ENCODE measurements at regions not wholly inside any gene's neighbourhood (a gene's known extent, or its start where the extent isn't known, plus 50 kb on each side); places are given as distances from the start of the nearest gene placed in this dataset.

GRCh38 chr12:4119157-4119761 is 154.3 kb upstream of the CCND2 start:
- TF ChIP-seq TCF12 (IDR thresholded peaks at IDR 0.05; ENCODE audit: low read depth) (no peak), YY1 (IDR thresholded peaks at IDR 0.05; ENCODE audit: low read depth) (no peak), USF1 (IDR thresholded peaks at IDR 0.05) (no peak), ZBTB7A (IDR thresholded peaks at IDR 0.05; ENCODE audit: low read depth) (no peak), TAF1 (IDR thresholded peaks at IDR 0.05; ENCODE audit: low read depth) (no peak), NFIC (IDR thresholded peaks at IDR 0.05) (no peak), FOXM1 (IDR thresholded peaks at IDR 0.05; ENCODE audit: borderline replicate concordance, low read depth) (no peak), CREB1 (IDR thresholded peaks at IDR 0.05; ENCODE audit: low read depth) (no peak), TEAD4 (IDR thresholded peaks at IDR 0.05) (no peak), RAD21 (IDR thresholded peaks at IDR 0.05; ENCODE audit: low read depth) (no peak), EGR1 (IDR thresholded peaks at IDR 0.05) (no peak), MAX (IDR thresholded peaks at IDR 0.05) (no peak), REST (IDR thresholded peaks at IDR 0.05; ENCODE audit: low read depth) (no peak), CEBPB (IDR thresholded peaks at IDR 0.05) (no peak), EP300 (IDR thresholded peaks at IDR 0.05; ENCODE audit: borderline replicate concordance) (no peak)

- TF ChIP-seq NFIC (IDR thresholded peaks at IDR 0.05) (no peak), MAX (IDR thresholded peaks at IDR 0.05) (no peak)
These were observed 154.9 kb upstream of the CCND2 start for GRCh38 chr12:4118601-4119156.

GRCh38 chr12:4118017-4118510 is 155.5 kb upstream of the CCND2 start:
- TF ChIP-seq USF1 (IDR thresholded peaks at IDR 0.05), result no peak
- TF ChIP-seq CREB1 (IDR thresholded peaks at IDR 0.05; ENCODE audit: low read depth), result no peak
- no peak for TF ChIP-seq CEBPB (IDR thresholded peaks at IDR 0.05)
- TF ChIP-seq MAX (IDR thresholded peaks at IDR 0.05), result no peak
- no peak for TF ChIP-seq YY1 (IDR thresholded peaks at IDR 0.05; ENCODE audit: low read depth)
- TF ChIP-seq REST (IDR thresholded peaks at IDR 0.05; ENCODE audit: low read depth), result no peak
- TF ChIP-seq TEAD4 (IDR thresholded peaks at IDR 0.05), result no peak
- no peak for TF ChIP-seq NFIC (IDR thresholded peaks at IDR 0.05)
- no peak for TF ChIP-seq TCF12 (IDR thresholded peaks at IDR 0.05; ENCODE audit: low read depth)
- no peak for TF ChIP-seq TAF1 (IDR thresholded peaks at IDR 0.05; ENCODE audit: low read depth)
- TF ChIP-seq ZBTB7A (IDR thresholded peaks at IDR 0.05; ENCODE audit: low read depth), result no peak
- no peak for TF ChIP-seq EP300 (IDR thresholded peaks at IDR 0.05; ENCODE audit: borderline replicate concordance)
- no peak for TF ChIP-seq EGR1 (IDR thresholded peaks at IDR 0.05)
- TF ChIP-seq FOXM1 (IDR thresholded peaks at IDR 0.05; ENCODE audit: borderline replicate concordance, low read depth), result no peak
- TF ChIP-seq RAD21 (IDR thresholded peaks at IDR 0.05; ENCODE audit: low read depth), result no peak

GRCh38 chr12:4117386-4118016 is 156.1 kb upstream of the CCND2 start:
- TF ChIP-seq YY1 (IDR thresholded peaks at IDR 0.05; ENCODE audit: low read depth) (no peak), CEBPB (IDR thresholded peaks at IDR 0.05) (no peak), EP300 (IDR thresholded peaks at IDR 0.05; ENCODE audit: borderline replicate concordance) (no peak), USF1 (IDR thresholded peaks at IDR 0.05) (no peak), TAF1 (IDR thresholded peaks at IDR 0.05; ENCODE audit: low read depth) (no peak), FOXM1 (IDR thresholded peaks at IDR 0.05; ENCODE audit: borderline replicate concordance, low read depth) (no peak), RAD21 (IDR thresholded peaks at IDR 0.05; ENCODE audit: low read depth) (no peak), REST (IDR thresholded peaks at IDR 0.05; ENCODE audit: low read depth) (no peak), MAX (IDR thresholded peaks at IDR 0.05) (no peak), CREB1 (IDR thresholded peaks at IDR 0.05; ENCODE audit: low read depth) (no peak), NFIC (IDR thresholded peaks at IDR 0.05) (no peak), ZBTB7A (IDR thresholded peaks at IDR 0.05; ENCODE audit: low read depth) (no peak), TEAD4 (IDR thresholded peaks at IDR 0.05) (no peak)
